ENCODE measurements at regions not wholly inside any gene's neighbourhood (a gene's known extent, or its start where the extent isn't known, plus 50 kb on each side); places are given as distances from the start of the nearest gene placed in this dataset.

DNA sequence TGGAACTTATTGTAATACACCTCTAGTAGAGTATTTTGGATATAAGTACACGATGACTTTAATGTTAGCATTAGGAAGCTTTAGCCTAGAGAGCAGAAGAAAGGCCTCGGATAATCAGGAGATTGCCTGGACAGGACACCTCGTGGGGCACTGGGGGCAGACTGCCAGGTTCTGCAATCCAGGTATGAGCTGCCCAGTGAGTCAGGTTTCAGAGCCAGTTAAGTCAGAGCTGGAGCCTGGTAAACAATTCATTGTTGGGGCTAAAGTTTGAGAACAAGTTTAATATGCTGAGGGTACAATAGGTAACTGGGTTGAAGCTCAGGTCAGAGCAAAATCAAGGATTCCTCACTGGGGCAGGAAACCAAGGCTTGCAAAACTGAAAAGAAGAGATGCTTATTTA, 107.4 kb downstream of the RERGL start:
- no peak overlapping the region for H3K27ac ChIP-seq (ENCODE audit: low read depth, low read length, poor library complexity, severe bottlenecking)
- no peaks in the 10 kb centered on the region for H3K9me3 ChIP-seq (ENCODE audit: low read length)
- H2AFZ ChIP-seq (ENCODE audit: low read length): no peak overlapping the region
- no peaks in the 10 kb centered on the region for H3K36me3 ChIP-seq (ENCODE audit: insufficient read depth, low read length)
- TF ChIP-seq CTCF (IDR thresholded peaks at IDR 0.05; ENCODE audit: low read length): no peak
- TF ChIP-seq EZH2 (IDR thresholded peaks at IDR 0.05; ENCODE audit: borderline replicate concordance, low read length): no peak
- H3K4me3 ChIP-seq (ENCODE audit: low read depth, low read length, poor library complexity, severe bottlenecking): no peak overlapping the region
- no peaks in the 10 kb centered on the region for H3K79me2 ChIP-seq (ENCODE audit: insufficient read depth, low read length)
- no peak overlapping the region for H3K9ac ChIP-seq (ENCODE audit: low read length)
- no peaks in the 10 kb centered on the region for H3F3A ChIP-seq (ENCODE audit: insufficient read depth, low read length)
- no peaks in the 10 kb centered on the region for H3K9me2 ChIP-seq (ENCODE audit: low read depth, low read length)
- H4K20me1 ChIP-seq (ENCODE audit: insufficient read depth, low read length): no peaks in the 10 kb centered on the region
- H3K4me1 ChIP-seq (ENCODE audit: insufficient read depth, low read length, severe bottlenecking): no peaks in the 10 kb centered on the region
- H3K27me3 ChIP-seq (ENCODE audit: insufficient read depth, low read length): no peaks in the 10 kb centered on the region
- no peak overlapping the region for H3K4me2 ChIP-seq (ENCODE audit: low read length)

DNA sequence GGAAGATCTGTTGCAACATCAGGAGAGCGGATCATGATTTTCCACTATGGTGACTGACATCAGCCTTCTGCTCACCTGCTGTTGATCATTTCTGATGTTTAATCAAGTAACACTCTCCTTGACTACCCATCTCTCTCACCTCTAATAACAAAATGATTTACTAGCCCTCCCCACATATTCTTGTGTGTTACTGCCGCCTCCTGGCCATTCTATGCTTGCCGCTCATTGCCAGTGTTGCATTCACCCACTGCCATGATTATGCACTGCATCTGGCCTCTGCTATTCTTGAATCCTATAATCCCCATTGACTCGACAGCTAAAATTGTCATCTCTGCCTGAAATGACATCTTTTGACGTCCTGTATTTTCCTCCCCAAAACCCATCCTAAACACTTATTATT, 113.8 kb downstream of the RERGL start:
- no peak overlapping the region for H3K27ac ChIP-seq (ENCODE audit: low read depth, low read length, poor library complexity, severe bottlenecking)
- H3K9me2 ChIP-seq (ENCODE audit: low read depth, low read length): no peaks in the 10 kb centered on the region
- H3K4me3 ChIP-seq (ENCODE audit: low read depth, low read length, poor library complexity, severe bottlenecking): no peak overlapping the region
- no peaks in the 10 kb centered on the region for H3F3A ChIP-seq (ENCODE audit: insufficient read depth, low read length)
- H3K27me3 ChIP-seq (ENCODE audit: insufficient read depth, low read length): no peaks in the 10 kb centered on the region
- no peaks in the 10 kb centered on the region for H3K36me3 ChIP-seq (ENCODE audit: insufficient read depth, low read length)
- no peak overlapping the region for H3K9ac ChIP-seq (ENCODE audit: low read length)
- H3K4me1 ChIP-seq (ENCODE audit: insufficient read depth, low read length, severe bottlenecking): no peaks in the 10 kb centered on the region
- H3K4me2 ChIP-seq (ENCODE audit: low read length): no peak overlapping the region
- no peaks in the 10 kb centered on the region for H3K9me3 ChIP-seq (ENCODE audit: low read length)
- no peak for TF ChIP-seq EZH2 (IDR thresholded peaks at IDR 0.05; ENCODE audit: borderline replicate concordance, low read length)
- TF ChIP-seq CTCF (IDR thresholded peaks at IDR 0.05; ENCODE audit: low read length): peak; percentile 57
- no peaks in the 10 kb centered on the region for H3K79me2 ChIP-seq (ENCODE audit: insufficient read depth, low read length)
- no peak overlapping the region for H2AFZ ChIP-seq (ENCODE audit: low read length)
- no peaks in the 10 kb centered on the region for H4K20me1 ChIP-seq (ENCODE audit: insufficient read depth, low read length)

- no peak overlapping the region for H3K4me3 ChIP-seq (ENCODE audit: low read depth, low read length, poor library complexity, severe bottlenecking)
- no peaks in the 10 kb centered on the region for H3K9me3 ChIP-seq (ENCODE audit: low read length)
- H3K27ac ChIP-seq (ENCODE audit: low read depth, low read length, poor library complexity, severe bottlenecking): no peak overlapping the region
- no peaks in the 10 kb centered on the region for H3F3A ChIP-seq (ENCODE audit: insufficient read depth, low read length)
- TF ChIP-seq EZH2 (IDR thresholded peaks at IDR 0.05; ENCODE audit: borderline replicate concordance, low read length) (no peak), CTCF (IDR thresholded peaks at IDR 0.05; ENCODE audit: low read length) (no peak)
- H3K9ac ChIP-seq (ENCODE audit: low read length): no peak overlapping the region
- H3K9me2 ChIP-seq (ENCODE audit: low read depth, low read length): no peaks in the 10 kb centered on the region
- no peaks in the 10 kb centered on the region for H4K20me1 ChIP-seq (ENCODE audit: insufficient read depth, low read length)
- no peaks in the 10 kb centered on the region for H3K36me3 ChIP-seq (ENCODE audit: insufficient read depth, low read length)
- H2AFZ ChIP-seq (ENCODE audit: low read length): no peak overlapping the region
- no peaks in the 10 kb centered on the region for H3K79me2 ChIP-seq (ENCODE audit: insufficient read depth, low read length)
- H3K27me3 ChIP-seq (ENCODE audit: insufficient read depth, low read length): no peaks in the 10 kb centered on the region
- no peak overlapping the region for H3K4me2 ChIP-seq (ENCODE audit: low read length)
- H3K4me1 ChIP-seq (ENCODE audit: insufficient read depth, low read length, severe bottlenecking): no peaks in the 10 kb centered on the region
Observed at GRCh38 chr12:17975763-17976162, 114.2 kb downstream of the RERGL start.

Measured in OCI-LY1 (cell line).